ENCODE measurements at regions not wholly inside any gene's neighbourhood (a gene's known extent, or its start where the extent isn't known, plus 50 kb on each side); places are given as distances from the start of the nearest gene placed in this dataset.
"Not testable (repeated sequence)": the region's sequence is repeated elsewhere in the genome, so short reads cannot be mapped to it uniquely, and the experiment has no call there.

DNA sequence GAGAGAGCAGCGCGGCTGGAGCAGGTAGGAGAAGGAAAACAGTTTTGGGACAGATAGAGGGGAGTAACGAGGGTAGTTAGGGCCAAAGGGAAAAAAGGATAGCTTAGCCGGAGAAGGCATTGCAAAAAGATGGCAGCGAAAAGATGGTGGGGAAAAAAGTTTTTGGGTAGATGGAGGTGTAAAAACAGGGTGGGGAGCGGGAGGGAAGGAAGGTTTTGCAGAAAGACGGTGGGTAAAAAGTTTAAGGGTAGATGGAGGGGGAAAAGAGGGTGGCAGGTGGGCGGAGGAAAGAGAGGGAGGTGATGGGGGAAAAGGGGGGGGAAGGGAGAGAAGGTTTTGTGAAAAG, 174.2 kb downstream of the USP22 start:
- not testable (repeated sequence) for ATAC-seq (ENCODE audit: insufficient read depth, low FRiP score); H3K4me3 ChIP-seq

DNA sequence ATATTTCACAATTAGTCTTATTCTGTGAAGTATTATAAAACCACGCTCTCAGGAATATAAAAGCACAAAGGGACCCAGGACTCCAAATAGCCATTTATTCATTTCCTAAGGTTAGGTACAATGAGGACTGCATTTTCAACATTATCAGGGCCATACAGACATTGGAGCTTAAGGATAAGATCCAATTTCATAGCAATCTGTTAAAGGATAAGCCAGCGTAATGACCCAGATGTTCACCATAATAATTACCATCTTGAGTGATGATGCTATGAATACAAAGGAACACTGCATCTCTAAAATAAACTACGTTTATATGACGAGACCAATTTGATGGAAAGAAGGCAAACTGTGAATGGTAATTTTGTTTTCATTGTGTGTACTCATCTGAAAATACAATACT, 169.6 kb downstream of the USP22 start:
- H3K4me3 ChIP-seq; H3K27me3 ChIP-seq (ENCODE audit: control insufficient read depth in 3 of 3, insufficient read depth in 3 of 3, low read length in 2 of 3); H3K4me1 ChIP-seq (ENCODE audit: control insufficient read depth in 5 of 5, insufficient read depth in 5 of 5, low read length in 5 of 5); DNase-seq; H3K27ac ChIP-seq (ENCODE audit: low read depth in 1 of 2, low read length in 1 of 2); H3K9ac ChIP-seq (ENCODE audit: insufficient read depth in 1 of 2, low read length in 2 of 2); ATAC-seq (ENCODE audit: insufficient read depth, low FRiP score); H3K9me3 ChIP-seq (ENCODE audit: control insufficient read depth in 4 of 4, insufficient read depth in 3 of 4, low read length in 3 of 4); H3K36me3 ChIP-seq (ENCODE audit: control insufficient read depth in 4 of 4, insufficient read depth in 4 of 4, low read length in 4 of 4): not testable (repeated sequence)
- WGBS, 2 donors, result 82 to 87% methylated on average over 4 of the region's 4 CpGs

More for the DNA sequence above, 174.2 kb downstream of the USP22 start:
- not testable (repeated sequence) for H3K9me3 ChIP-seq (ENCODE audit: control insufficient read depth in 4 of 4, insufficient read depth in 3 of 4, low read length in 3 of 4); H3K36me3 ChIP-seq (ENCODE audit: control insufficient read depth in 4 of 4, insufficient read depth in 4 of 4, low read length in 4 of 4); H3K4me1 ChIP-seq (ENCODE audit: control insufficient read depth in 5 of 5, insufficient read depth in 5 of 5, low read length in 5 of 5); H3K27ac ChIP-seq (ENCODE audit: low read depth in 1 of 2, low read length in 1 of 2); H3K27me3 ChIP-seq (ENCODE audit: control insufficient read depth in 3 of 3, insufficient read depth in 3 of 3, low read length in 2 of 3); H3K9ac ChIP-seq (ENCODE audit: insufficient read depth in 1 of 2, low read length in 2 of 2); DNase-seq
- WGBS, 2 donors, result 91 to 92% methylated on average over 8 of the region's 8 CpGs

DNA sequence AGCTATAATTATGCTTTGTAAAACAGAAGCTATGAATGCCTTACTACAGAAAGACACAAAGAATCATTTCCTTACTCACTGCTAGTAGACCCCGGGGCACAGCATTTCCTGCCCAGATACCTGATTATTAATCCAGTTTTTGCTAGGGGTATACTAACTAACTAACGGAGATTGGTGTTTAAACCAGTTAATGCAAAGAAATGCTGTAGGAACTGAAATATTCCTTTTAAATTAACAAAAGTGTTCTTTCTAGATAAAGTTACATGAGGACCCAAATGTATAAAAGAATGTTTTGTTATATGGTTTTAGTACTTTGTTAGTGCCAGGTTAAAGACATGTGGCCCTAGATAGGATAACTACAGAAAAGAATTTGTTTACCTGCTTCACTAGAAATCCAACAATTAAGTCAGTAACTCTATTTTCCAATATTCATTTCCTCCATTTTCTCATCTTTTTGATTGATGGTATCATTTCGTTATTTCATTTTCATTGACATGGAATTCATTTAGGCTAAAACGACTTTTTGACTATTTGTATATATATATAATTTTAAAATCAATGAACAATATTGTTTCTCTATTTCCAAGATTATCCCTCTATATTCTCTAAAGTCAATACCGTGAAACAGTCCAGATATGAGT, 169.0 kb downstream of the USP22 start:
- not testable (repeated sequence) for H3K27ac ChIP-seq (ENCODE audit: low read depth in 1 of 2, low read length in 1 of 2); H3K4me1 ChIP-seq (ENCODE audit: control insufficient read depth in 5 of 5, insufficient read depth in 5 of 5, low read length in 5 of 5); H3K9me3 ChIP-seq (ENCODE audit: control insufficient read depth in 4 of 4, insufficient read depth in 3 of 4, low read length in 3 of 4); H3K9ac ChIP-seq (ENCODE audit: insufficient read depth in 1 of 2, low read length in 2 of 2); H3K4me3 ChIP-seq; ATAC-seq (ENCODE audit: insufficient read depth, low FRiP score); H3K27me3 ChIP-seq (ENCODE audit: control insufficient read depth in 3 of 3, insufficient read depth in 3 of 3, low read length in 2 of 3); DNase-seq; H3K36me3 ChIP-seq (ENCODE audit: control insufficient read depth in 4 of 4, insufficient read depth in 4 of 4, low read length in 4 of 4)
- 74 to 81% methylated on average over 5 of the region's 5 CpGs for WGBS, 2 donors

DNA sequence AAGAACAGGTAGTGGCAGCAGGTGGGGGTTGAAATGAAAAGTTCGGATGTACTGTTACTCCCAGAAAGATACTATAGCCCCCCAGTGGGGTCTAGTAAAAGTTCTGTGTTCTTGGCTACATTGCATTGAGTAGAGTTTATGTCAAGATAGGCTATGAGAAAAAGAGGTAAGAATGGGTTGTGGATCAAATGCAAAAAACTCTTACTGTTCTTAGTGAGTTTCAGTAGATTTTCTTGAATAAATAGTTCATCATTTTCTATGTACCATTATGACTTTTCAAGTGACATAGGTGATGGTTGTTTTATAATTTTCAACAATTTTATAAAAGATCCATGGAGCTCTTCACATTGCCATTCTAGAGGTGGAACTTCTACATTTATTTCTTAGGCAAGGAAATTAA, 165.4 kb downstream of the USP22 start:
- H3K4me3 ChIP-seq; H3K27ac ChIP-seq (ENCODE audit: low read depth in 1 of 2, low read length in 1 of 2); H3K9ac ChIP-seq (ENCODE audit: insufficient read depth in 1 of 2, low read length in 2 of 2); H3K9me3 ChIP-seq (ENCODE audit: control insufficient read depth in 4 of 4, insufficient read depth in 3 of 4, low read length in 3 of 4); DNase-seq; H3K27me3 ChIP-seq (ENCODE audit: control insufficient read depth in 3 of 3, insufficient read depth in 3 of 3, low read length in 2 of 3); H3K4me1 ChIP-seq (ENCODE audit: control insufficient read depth in 5 of 5, insufficient read depth in 5 of 5, low read length in 5 of 5); ATAC-seq (ENCODE audit: insufficient read depth, low FRiP score); H3K36me3 ChIP-seq (ENCODE audit: control insufficient read depth in 4 of 4, insufficient read depth in 4 of 4, low read length in 4 of 4): not testable (repeated sequence)
- WGBS, 2 donors, result 76 to 90% methylated on average over 1 of the region's 1 CpG

DNA sequence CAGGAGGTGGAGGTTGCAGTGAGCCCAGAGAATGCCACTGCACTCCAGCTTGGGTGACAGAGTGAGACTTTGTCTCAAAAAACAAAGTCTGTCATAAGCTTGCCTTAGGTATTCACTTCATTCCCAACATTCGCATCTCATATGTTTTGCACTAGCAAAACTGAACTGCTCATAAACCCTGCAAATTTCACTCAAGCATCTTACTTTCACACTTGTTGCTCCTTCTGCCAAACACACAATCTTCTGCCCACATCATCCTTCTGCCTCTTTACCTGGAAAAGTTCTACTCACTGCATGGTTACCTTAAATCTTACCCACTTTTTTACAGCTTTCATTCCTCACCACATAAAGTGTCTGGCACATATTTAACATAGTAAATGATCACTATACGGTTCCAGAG, 152.5 kb downstream of the USP22 start:
- DNase-seq, result no peak
- no peak for ATAC-seq (ENCODE audit: insufficient read depth, low FRiP score)
- H3K4me3 ChIP-seq, result no peak overlapping the region
- H3K4me1 ChIP-seq (ENCODE audit: control insufficient read depth in 5 of 5, insufficient read depth in 5 of 5, low read length in 5 of 5), result no peaks in the 10 kb centered on the region
- no peaks in the 10 kb centered on the region for H3K36me3 ChIP-seq (ENCODE audit: control insufficient read depth in 4 of 4, insufficient read depth in 4 of 4, low read length in 4 of 4)
- TF ChIP-seq, protein P1, sequence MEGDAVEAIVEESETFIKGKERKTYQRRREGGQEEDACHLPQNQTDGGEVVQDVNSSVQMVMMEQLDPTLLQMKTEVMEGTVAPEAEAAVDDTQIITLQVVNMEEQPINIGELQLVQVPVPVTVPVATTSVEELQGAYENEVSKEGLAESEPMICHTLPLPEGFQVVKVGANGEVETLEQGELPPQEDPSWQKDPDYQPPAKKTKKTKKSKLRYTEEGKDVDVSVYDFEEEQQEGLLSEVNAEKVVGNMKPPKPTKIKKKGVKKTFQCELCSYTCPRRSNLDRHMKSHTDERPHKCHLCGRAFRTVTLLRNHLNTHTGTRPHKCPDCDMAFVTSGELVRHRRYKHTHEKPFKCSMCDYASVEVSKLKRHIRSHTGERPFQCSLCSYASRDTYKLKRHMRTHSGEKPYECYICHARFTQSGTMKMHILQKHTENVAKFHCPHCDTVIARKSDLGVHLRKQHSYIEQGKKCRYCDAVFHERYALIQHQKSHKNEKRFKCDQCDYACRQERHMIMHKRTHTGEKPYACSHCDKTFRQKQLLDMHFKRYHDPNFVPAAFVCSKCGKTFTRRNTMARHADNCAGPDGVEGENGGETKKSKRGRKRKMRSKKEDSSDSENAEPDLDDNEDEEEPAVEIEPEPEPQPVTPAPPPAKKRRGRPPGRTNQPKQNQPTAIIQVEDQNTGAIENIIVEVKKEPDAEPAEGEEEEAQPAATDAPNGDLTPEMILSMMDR (IDR thresholded peaks at IDR 0.05; ENCODE audit: control extremely low read depth, extremely low read depth), result no peak
- 75 to 83% methylated on average over 2 of the region's 2 CpGs for WGBS, 2 donors
- no peaks in the 10 kb centered on the region for H3K9me3 ChIP-seq (ENCODE audit: control insufficient read depth in 4 of 4, insufficient read depth in 3 of 4, low read length in 3 of 4)
- no peak overlapping the region for H3K27ac ChIP-seq (ENCODE audit: low read depth in 1 of 2, low read length in 1 of 2)
- no peaks in the 10 kb centered on the region for H3K27me3 ChIP-seq (ENCODE audit: control insufficient read depth in 3 of 3, insufficient read depth in 3 of 3, low read length in 2 of 3)
- H3K9ac ChIP-seq (ENCODE audit: insufficient read depth in 1 of 2, low read length in 2 of 2), result no peak overlapping the region

DNA sequence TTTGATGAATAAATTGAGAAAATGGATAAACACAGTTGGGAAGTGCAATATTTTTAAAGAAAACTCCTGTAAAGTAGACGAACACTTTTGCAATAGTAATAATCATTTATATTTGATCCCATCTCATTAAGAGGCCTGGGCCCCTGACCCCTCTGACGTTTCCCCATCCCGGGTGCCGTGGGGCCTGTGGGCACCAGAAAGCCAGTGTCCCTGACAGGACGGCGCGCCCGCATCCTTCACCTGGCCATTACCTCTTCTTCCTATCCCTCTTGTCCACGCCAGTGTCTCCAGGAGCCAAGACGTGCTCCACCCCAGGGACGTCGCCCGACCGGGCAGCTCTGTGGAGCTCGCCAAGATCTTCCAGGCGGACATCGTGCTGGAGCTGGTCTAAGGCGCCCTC, 147.4 kb downstream of the USP22 start:
- not testable (repeated sequence) for H3K4me3 ChIP-seq, DNase-seq

More for the DNA sequence above, 147.4 kb downstream of the USP22 start:
- not testable (repeated sequence) for H3K27ac ChIP-seq (ENCODE audit: low read depth in 1 of 2, low read length in 1 of 2); H3K9me3 ChIP-seq (ENCODE audit: control insufficient read depth in 4 of 4, insufficient read depth in 3 of 4, low read length in 3 of 4); H3K36me3 ChIP-seq (ENCODE audit: control insufficient read depth in 4 of 4, insufficient read depth in 4 of 4, low read length in 4 of 4); H3K4me1 ChIP-seq (ENCODE audit: control insufficient read depth in 5 of 5, insufficient read depth in 5 of 5, low read length in 5 of 5); H3K9ac ChIP-seq (ENCODE audit: insufficient read depth in 1 of 2, low read length in 2 of 2); H3K27me3 ChIP-seq (ENCODE audit: control insufficient read depth in 3 of 3, insufficient read depth in 3 of 3, low read length in 2 of 3); ATAC-seq (ENCODE audit: insufficient read depth, low FRiP score)
- 91 to 96% methylated on average over 9 to 18 of the region's 18 CpGs for WGBS, 2 donors

Measured in lung (tissue), 11 donors.